CD4-positive, alpha-beta T cell treated with Interleukin-17A for 1 hour (primary cell): ENCODE measurements at regions not wholly inside any gene's neighbourhood (a gene's known extent, or its start where the extent isn't known, plus 50 kb on each side); places are given as distances from the start of the nearest gene placed in this dataset.
"Not testable (repeated sequence)": the region's sequence is repeated elsewhere in the genome, so short reads cannot be mapped to it uniquely, and the experiment has no call there.

ENCODE experiments used
- DNase-seq: peaks from one replicate; pipeline ENCODE4 v3.0.0-alpha.2; 2020

- DNase-seq = no peak
Measured at GRCh38 chr9:106451223-106451622, 411.7 kb upstream of the ZNF462 start.

- no peak for DNase-seq
Measured at GRCh38 chr9:106456581-106456980, 406.4 kb upstream of the ZNF462 start.

GRCh38 chr9:106467113-106467864 is 395.7 kb upstream of the ZNF462 start:
- no peak for DNase-seq

DNA sequence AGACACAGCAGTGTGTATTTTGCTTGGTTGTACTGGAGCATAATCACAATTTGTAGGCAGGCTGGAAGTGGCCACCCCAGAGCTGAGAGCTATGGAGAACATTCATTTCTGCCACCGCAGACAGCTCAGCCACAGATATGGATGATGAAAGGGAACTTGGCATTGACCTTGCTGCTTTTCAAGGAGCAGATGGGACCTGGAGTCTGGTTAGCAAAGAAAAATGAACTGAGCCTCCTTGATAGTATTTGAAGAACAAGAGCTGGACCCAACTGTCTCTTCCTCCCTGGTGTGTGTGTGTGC is 395.2 kb upstream of the ZNF462 start:
- no peak for DNase-seq

DNA sequence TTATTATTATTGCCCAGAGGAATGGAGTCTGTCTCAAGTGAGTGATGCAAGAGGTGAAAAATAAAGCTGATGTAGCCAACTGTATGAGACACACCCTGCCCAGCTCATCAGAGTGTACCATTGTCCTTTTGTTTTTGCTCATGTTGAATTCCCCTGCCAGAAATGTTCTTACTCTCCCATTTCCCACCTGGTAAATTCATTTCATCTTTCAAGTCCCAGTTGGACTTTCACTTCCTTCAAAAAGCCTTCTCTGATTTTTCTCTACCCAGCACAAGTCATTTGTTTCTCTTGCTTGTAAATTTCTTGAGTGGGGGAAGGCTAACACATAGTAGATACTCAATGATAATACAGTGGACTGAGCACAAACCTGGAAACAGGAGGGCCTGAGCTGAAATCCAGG is 394.5 kb upstream of the ZNF462 start:
- no peak for DNase-seq

GRCh38 chr9:106478312-106478711 is 384.7 kb upstream of the ZNF462 start:
- DNase-seq = no peak

GRCh38 chr9:106478727-106479126 is 384.2 kb upstream of the ZNF462 start:
- DNase-seq = no peak

- no peak for DNase-seq
Measured at GRCh38 chr9:106479679-106480078, 383.3 kb upstream of the ZNF462 start.

GRCh38 chr9:106481013-106481609 is 381.9 kb upstream of the ZNF462 start:
- DNase-seq = no peak

- no peak for DNase-seq
Measured at GRCh38 chr9:106482733-106483132, 380.2 kb upstream of the ZNF462 start.

- no peak for DNase-seq
Measured at GRCh38 chr9:106486685-106487084, 376.3 kb upstream of the ZNF462 start.

- no peak for DNase-seq
Measured at GRCh38 chr9:106487266-106487665, 375.7 kb upstream of the ZNF462 start.

GRCh38 chr9:106492126-106492525 is 370.8 kb upstream of the ZNF462 start:
- DNase-seq = not testable (repeated sequence)

GRCh38 chr9:106500171-106500570 is 362.8 kb upstream of the ZNF462 start:
- no peak for DNase-seq

DNA sequence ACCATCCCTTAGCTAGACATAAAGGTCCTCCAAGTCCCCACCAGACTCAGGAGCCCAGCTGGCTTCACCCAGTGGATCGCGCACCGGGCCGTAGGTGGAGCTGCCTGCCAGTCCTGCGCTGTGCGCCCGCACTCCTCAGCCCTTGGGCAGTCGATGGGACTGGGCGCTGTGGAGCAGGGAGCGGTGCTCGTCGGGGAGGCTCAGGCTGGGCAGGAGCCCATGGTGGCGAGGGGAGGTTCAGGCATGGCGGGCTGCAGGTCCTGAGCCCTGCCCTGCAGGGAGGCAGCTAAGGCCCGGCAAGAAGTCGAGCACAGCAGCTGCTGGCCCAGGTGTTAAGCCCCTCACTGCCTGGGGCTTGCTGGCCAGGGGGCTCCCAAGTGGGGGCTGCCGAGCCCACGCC is 361.8 kb upstream of the ZNF462 start:
- DNase-seq = not testable (repeated sequence)

DNA sequence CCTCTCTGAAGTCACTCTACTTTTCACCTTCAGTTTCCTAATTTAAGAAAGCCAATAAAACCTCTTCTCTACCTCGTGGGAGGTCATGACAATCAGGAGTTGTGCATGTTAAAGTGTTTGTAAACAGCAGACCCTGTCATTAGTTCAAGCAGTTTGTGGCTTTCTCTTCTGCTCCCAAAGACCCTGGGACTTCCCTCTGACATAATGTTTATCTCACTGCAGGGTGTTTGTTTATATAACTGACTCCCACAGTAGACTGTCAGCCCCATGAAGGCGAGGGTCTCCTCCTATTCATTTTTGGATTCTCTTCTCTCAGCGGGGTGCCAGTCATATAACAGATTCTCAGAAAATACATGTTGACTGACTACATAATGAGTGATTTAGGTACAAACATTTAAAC is 360.0 kb upstream of the ZNF462 start:
- no peak for DNase-seq

DNA sequence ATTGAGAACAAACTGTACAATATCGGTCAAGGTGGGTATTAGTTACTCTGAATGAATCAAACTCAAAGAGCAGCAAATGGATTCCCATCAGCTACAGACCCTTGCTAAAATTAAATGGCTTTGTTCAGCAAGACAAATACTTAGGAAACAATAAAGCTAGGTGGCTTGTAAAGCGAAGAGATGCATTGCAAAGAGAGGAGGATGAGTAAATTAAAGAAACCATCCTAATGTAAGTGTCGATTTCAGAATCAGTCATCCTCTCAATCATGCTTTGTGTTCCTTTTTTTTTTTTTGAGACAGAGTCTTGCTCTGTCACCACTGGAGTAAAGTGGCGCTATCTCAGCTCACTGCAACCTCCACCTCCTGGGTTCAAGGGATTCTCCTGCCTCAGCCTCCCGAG is 359.2 kb upstream of the ZNF462 start:
- DNase-seq = no peak

- DNase-seq = no peak
Measured at GRCh38 chr9:106526716-106527204, 336.2 kb upstream of the ZNF462 start.

- no peak for DNase-seq
Measured at GRCh38 chr9:106528158-106528557, 334.8 kb upstream of the ZNF462 start.

GRCh38 chr9:106529616-106530015 is 333.4 kb upstream of the ZNF462 start:
- no peak for DNase-seq

- no peak for DNase-seq
Measured at GRCh38 chr9:106531491-106531890, 331.5 kb upstream of the ZNF462 start.

DNA sequence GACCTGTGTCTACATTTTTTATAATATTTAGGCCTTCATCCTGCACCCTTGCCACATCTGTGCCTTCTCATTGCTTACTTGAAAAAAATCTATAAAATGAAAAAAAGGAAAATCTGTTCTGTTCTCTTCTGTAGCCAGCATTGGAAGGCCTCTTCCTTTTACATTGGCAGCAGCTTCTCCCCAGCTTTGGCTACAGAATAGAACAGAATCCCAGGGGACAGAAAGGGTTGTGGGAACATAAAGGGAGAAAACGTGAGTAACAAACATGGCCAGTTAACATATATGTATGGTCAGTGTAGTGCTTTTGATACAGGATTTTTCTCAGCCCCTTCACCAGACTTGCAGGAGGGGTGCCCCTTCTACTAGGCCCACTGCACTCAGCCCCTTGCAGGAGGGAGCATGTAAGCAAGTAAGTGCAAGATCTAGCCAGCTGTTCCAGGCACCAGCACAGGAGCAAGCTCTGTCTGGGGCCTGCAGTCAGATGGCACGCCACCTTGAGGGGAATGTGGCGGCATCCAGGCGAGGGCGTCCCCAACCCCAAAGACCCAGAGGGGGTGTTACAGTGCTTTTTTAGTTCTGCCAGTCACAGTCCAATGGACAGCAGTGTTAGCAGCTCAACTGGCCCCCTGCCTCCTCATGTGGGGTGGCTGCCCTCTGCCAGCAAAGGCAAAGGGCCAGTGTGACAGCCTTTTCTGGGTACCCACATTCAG is 330.5 kb upstream of the ZNF462 start:
- DNase-seq = no peak

GRCh38 chr9:106534800-106535199 is 328.2 kb upstream of the ZNF462 start:
- no peak for DNase-seq

GRCh38 chr9:106535439-106535838 is 327.5 kb upstream of the ZNF462 start:
- DNase-seq = no peak
